DND-41 (cell line): ENCODE measurements at regions not wholly inside any gene's neighbourhood (a gene's known extent, or its start where the extent isn't known, plus 50 kb on each side); places are given as distances from the start of the nearest gene placed in this dataset.

Experiments
- CTCF ChIP-seq: IDR thresholded peaks from 2 replicates; pipeline ENCODE4 v1.5.1; 2012; ENCODE audit warnings: borderline replicate concordance, low read length, moderate library complexity, mild to moderate bottlenecking; ENCODE audit not compliant: poor library complexity, severe bottlenecking; ENCODE audit errors: extremely low read depth
- EZH2 ChIP-seq: IDR thresholded peaks from 3 replicates; pipeline ENCODE4 v1.6.1; 2012; ENCODE audit warnings: borderline replicate concordance, low read depth, mild to moderate bottlenecking, moderate library complexity, low read length, inconsistent platforms; ENCODE audit not compliant: severe bottlenecking

GRCh38 chr10:78910886-78911285, 157.9 kb upstream of the ZMIZ1 start:
- TF ChIP-seq CTCF (no peak), EZH2 (no peak)
